ENCODE measurements at regions not wholly inside any gene's neighbourhood (a gene's known extent, or its start where the extent isn't known, plus 50 kb on each side); places are given as distances from the start of the nearest gene placed in this dataset.
"Not testable (repeated sequence)": the region's sequence is repeated elsewhere in the genome, so short reads cannot be mapped to it uniquely, and the experiment has no call there.

- DNase-seq: not testable (repeated sequence)
Measured at GRCh38 chr10:22467393-22467792, 122.1 kb downstream of the SPAG6 start.

- DNase-seq: no peak
Measured at GRCh38 chr10:22468570-22469320, 123.4 kb downstream of the SPAG6 start.

- DNase-seq: no peak
Measured at GRCh38 chr10:22473044-22473443, 127.7 kb downstream of the SPAG6 start.

- no peak for DNase-seq
Measured at GRCh38 chr10:22473459-22473858, 128.2 kb downstream of the SPAG6 start.

GRCh38 chr10:22475651-22476600, 130.6 kb downstream of the SPAG6 start:
- DNase-seq: no peak

- DNase-seq: no peak
Measured at GRCh38 chr10:22476601-22477321, 131.5 kb downstream of the SPAG6 start.

GRCh38 chr10:22477334-22478287, 132.3 kb downstream of the SPAG6 start:
- no peak for DNase-seq

- no peak for DNase-seq
Measured at GRCh38 chr10:22478555-22479334, 133.4 kb downstream of the SPAG6 start.

- no peak for DNase-seq
Measured at GRCh38 chr10:22479419-22479818, 134.1 kb downstream of the SPAG6 start.

GRCh38 chr10:22481106-22481505, 135.8 kb downstream of the SPAG6 start:
- DNase-seq: no peak

- peak; percentile 26 for DNase-seq
Measured at GRCh38 chr10:22481687-22482539, 136.6 kb downstream of the SPAG6 start.

- no peak for DNase-seq
Measured at GRCh38 chr10:22483132-22483531, 137.8 kb downstream of the SPAG6 start.
